H9 (cell line): ENCODE measurements at regions not wholly inside any gene's neighbourhood (a gene's known extent, or its start where the extent isn't known, plus 50 kb on each side); places are given as distances from the start of the nearest gene placed in this dataset.

ENCODE experiments used
- DNase-seq: peaks from one replicate; pipeline ENCODE4 v3.0.0-alpha.2; 2017
- H2AFZ ChIP-seq: one replicate; pipeline ENCODE4 v1.6.1; 2013; ENCODE audit warnings: mild to moderate bottlenecking, low read length, control low read depth, moderate library complexity
- H2AK5ac ChIP-seq: 2 replicates; pipeline ENCODE4 v1.6.1; 2013; ENCODE audit warnings: low read length, control low read depth, mixed read lengths; ENCODE audit not compliant: insufficient read length
- H2BK120ac ChIP-seq: one replicate; pipeline ENCODE4 v1.6.1; 2013; ENCODE audit warnings: low read depth, mild to moderate bottlenecking, low read length, control low read depth, inconsistent platforms; ENCODE audit not compliant: poor library complexity, severe bottlenecking
- H2BK12ac ChIP-seq: 2 replicates; pipeline ENCODE4 v1.6.1; 2013; ENCODE audit warnings: low read length, control low read depth, mixed read lengths, low read depth; ENCODE audit not compliant: insufficient read length
- H2BK15ac ChIP-seq: 2 replicates; pipeline ENCODE4 v1.6.1; 2013; ENCODE audit warnings: low read depth, low read length, control low read depth
- H2BK20ac ChIP-seq: one replicate; pipeline ENCODE4 v1.6.1; 2013; ENCODE audit warnings: low read depth, mild to moderate bottlenecking, low read length, control low read depth, inconsistent platforms; ENCODE audit not compliant: poor library complexity, severe bottlenecking
- H2BK5ac ChIP-seq: 2 replicates; pipeline ENCODE4 v1.6.1; 2013; ENCODE audit warnings: low read length, control low read depth, mixed read lengths; ENCODE audit not compliant: insufficient read length
- H3K14ac ChIP-seq: 2 replicates; pipeline ENCODE4 v1.6.1; 2013; ENCODE audit warnings: low read length, control low read depth; ENCODE audit not compliant: insufficient read depth
- H3K18ac ChIP-seq: 2 replicates; pipeline ENCODE4 v1.6.1; 2013; ENCODE audit warnings: low read depth, mild to moderate bottlenecking, mixed read lengths, low read length, control low read depth; ENCODE audit not compliant: insufficient read length
- H3K23ac ChIP-seq: 2 replicates; pipeline ENCODE4 v1.6.1; 2013; ENCODE audit warnings: low read length, control low read depth, mixed read lengths, low read depth; ENCODE audit not compliant: insufficient read length
- H3K23me2 ChIP-seq: 2 replicates; pipeline ENCODE4 v1.6.1; 2013; ENCODE audit warnings: low read depth, mild to moderate bottlenecking, mixed read lengths, low read length, control low read depth; ENCODE audit not compliant: insufficient read length, poor library complexity, severe bottlenecking
- H3K27ac ChIP-seq: 2 replicates; pipeline ENCODE4 v1.5.1; 2013; ENCODE audit warnings: low read length, control low read depth, mixed read lengths, low read depth; ENCODE audit not compliant: insufficient read length
- H3K27me3 ChIP-seq: 2 replicates; pipeline ENCODE4 v1.6.1; 2013; ENCODE audit warnings: low read length, control low read depth, inconsistent platforms; ENCODE audit not compliant: insufficient read depth
- H3K4ac ChIP-seq: 2 replicates; pipeline ENCODE4 v1.6.1; 2013; ENCODE audit warnings: low read depth, mild to moderate bottlenecking, control low read depth, inconsistent platforms, low read length, moderate library complexity
- H3K4me1 ChIP-seq: 2 replicates; pipeline ENCODE4 v1.6.1; 2013; ENCODE audit warnings: low read length, control low read depth, inconsistent platforms; ENCODE audit not compliant: insufficient read depth
- H3K4me2 ChIP-seq: 2 replicates; pipeline ENCODE4 v1.6.1; 2013; ENCODE audit warnings: low read length, control low read depth, mixed read lengths; ENCODE audit not compliant: insufficient read length, insufficient read depth
- H3K56ac ChIP-seq: 2 replicates; pipeline ENCODE4 v1.6.1; 2013; ENCODE audit warnings: low read depth, mild to moderate bottlenecking, mixed read lengths, low read length, control low read depth; ENCODE audit not compliant: insufficient read length
- H3K79me1 ChIP-seq: 2 replicates; pipeline ENCODE4 v1.6.1; 2013; ENCODE audit warnings: low read depth, mild to moderate bottlenecking, moderate library complexity, low read length, control low read depth, inconsistent platforms; ENCODE audit not compliant: insufficient read depth, poor library complexity, severe bottlenecking
- H3K79me2 ChIP-seq: 2 replicates; pipeline ENCODE4 v1.6.1; 2013; ENCODE audit warnings: low read length, control low read depth, inconsistent platforms; ENCODE audit not compliant: insufficient read depth
- H3K9ac ChIP-seq: 2 replicates; pipeline ENCODE4 v1.6.1; 2013; ENCODE audit warnings: low read length, control low read depth, mixed read lengths; ENCODE audit not compliant: insufficient read length; ENCODE audit errors: extremely low read depth
- H3K9me3 ChIP-seq: one replicate; pipeline ENCODE4 v1.6.1; 2013; ENCODE audit warnings: low read depth, low read length, inconsistent platforms; ENCODE audit not compliant: control insufficient read depth
- H3T11ph ChIP-seq: one replicate; pipeline ENCODE4 v1.6.1; 2013; ENCODE audit warnings: mild to moderate bottlenecking, low read length, control low read depth, inconsistent platforms
- H4K20me1 ChIP-seq: one replicate; pipeline ENCODE4 v1.6.1; 2013; ENCODE audit not compliant: control insufficient read depth, insufficient read length, insufficient read depth
- H4K5ac ChIP-seq: 2 replicates; pipeline ENCODE4 v1.6.1; 2013; ENCODE audit warnings: low read depth, mild to moderate bottlenecking, mixed read lengths, low read length, control low read depth; ENCODE audit not compliant: insufficient read length
- H4K8ac ChIP-seq: replicated peaks from 2 replicates; pipeline ENCODE4 v1.6.1; 2013; ENCODE audit warnings: low read length, control low read depth, mixed read lengths, low read depth; ENCODE audit not compliant: insufficient read length
- H4K91ac ChIP-seq: 2 replicates; pipeline ENCODE4 v1.6.1; 2013; ENCODE audit warnings: low read depth, mild to moderate bottlenecking, moderate library complexity, mixed read lengths, low read length, control low read depth; ENCODE audit not compliant: insufficient read length
- H3K27ac Mint-ChIP-seq, 3 experiments: 2 replicates in 2 of 3; 3 replicates in 1 of 3; pipeline ENCODE4 v1.8.0; 2020 to 2021; ENCODE audit warnings: mixed read lengths in 3 of 3, mild to moderate bottlenecking in 1 of 3, moderate library complexity in 1 of 3
- H3K27me3 Mint-ChIP-seq: 2 replicates; pipeline ENCODE4 v1.8.0; 2021; ENCODE audit warnings: low read depth, mild to moderate bottlenecking, moderate library complexity, mixed read lengths
- H3K36me3 Mint-ChIP-seq, 3 experiments: 2 replicates in 2 of 3; 3 replicates in 1 of 3; pipeline ENCODE4 v1.8.0; 2020 to 2021; ENCODE audit warnings: low read depth in 3 of 3, mixed read lengths in 3 of 3; ENCODE audit not compliant: insufficient read depth in 1 of 3
- H3K4me1 Mint-ChIP-seq, 2 experiments: 2 replicates each; pipeline ENCODE4 v1.8.0; 2020; ENCODE audit warnings: mixed read lengths in 2 of 2
- H3K4me3 Mint-ChIP-seq, 2 experiments: 2 replicates in 1 of 2; 3 replicates in 1 of 2; pipeline ENCODE4 v1.8.0; 2020 to 2021; ENCODE audit warnings: mild to moderate bottlenecking in 2 of 2, mixed read lengths in 2 of 2, moderate library complexity in 1 of 2
- H3K9me3 Mint-ChIP-seq, 2 experiments: 2 replicates in 1 of 2; 3 replicates in 1 of 2; pipeline ENCODE4 v1.8.0; 2020; ENCODE audit warnings: mild to moderate bottlenecking in 2 of 2, mixed read lengths in 2 of 2, moderate library complexity in 1 of 2
- WGBS: extraction: QIAGEN DNeasy Blood & Tissue Kit; methylation state at CpG from one replicate; pipeline ENCODE4 v1.1.7; 2013; ENCODE audit warnings: missing lambda C conversion rate, low lambda C conversion rate, mixed read lengths; ENCODE audit not compliant: insufficient read length; ENCODE audit errors: extremely low coverage; 5-methylcytosine and 5-hydroxymethylcytosine counted together
- TF ChIP-seq, protein P1 (sequence below): fragments of 200-600 bp; sonication (generic); conservative IDR thresholded peaks from 3 replicates; pipeline ENCODE4 v1.8.0; 2021; ENCODE audit warnings: antibody characterized with exemption, mild to moderate bottlenecking

DNA sequence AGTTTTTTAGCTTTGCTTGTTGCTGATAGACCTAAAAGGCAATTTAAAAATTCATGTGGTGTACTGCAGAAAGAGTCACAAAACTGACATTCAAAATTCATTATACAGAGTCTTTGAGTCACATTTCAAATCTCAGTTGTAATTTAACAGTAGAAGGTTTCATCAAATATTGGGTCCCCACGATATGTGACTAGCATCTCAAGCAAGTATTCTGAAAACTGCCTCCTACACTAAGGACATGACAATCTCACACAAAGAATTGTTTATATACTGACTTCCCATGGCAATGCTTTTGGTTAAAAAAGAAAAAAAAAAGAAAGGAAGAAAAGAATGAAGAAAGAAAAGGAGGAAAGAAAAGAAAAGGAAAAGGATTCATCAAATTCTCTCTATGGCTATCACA lies 62.1 kb upstream of the CTSO start:
- no peak overlapping the region for H3K9ac ChIP-seq
- H3K56ac ChIP-seq = no peak overlapping the region
- no peak overlapping the region for H2AK5ac ChIP-seq
- no peak overlapping the region for H3K4ac ChIP-seq
- TF ChIP-seq, protein P1, sequence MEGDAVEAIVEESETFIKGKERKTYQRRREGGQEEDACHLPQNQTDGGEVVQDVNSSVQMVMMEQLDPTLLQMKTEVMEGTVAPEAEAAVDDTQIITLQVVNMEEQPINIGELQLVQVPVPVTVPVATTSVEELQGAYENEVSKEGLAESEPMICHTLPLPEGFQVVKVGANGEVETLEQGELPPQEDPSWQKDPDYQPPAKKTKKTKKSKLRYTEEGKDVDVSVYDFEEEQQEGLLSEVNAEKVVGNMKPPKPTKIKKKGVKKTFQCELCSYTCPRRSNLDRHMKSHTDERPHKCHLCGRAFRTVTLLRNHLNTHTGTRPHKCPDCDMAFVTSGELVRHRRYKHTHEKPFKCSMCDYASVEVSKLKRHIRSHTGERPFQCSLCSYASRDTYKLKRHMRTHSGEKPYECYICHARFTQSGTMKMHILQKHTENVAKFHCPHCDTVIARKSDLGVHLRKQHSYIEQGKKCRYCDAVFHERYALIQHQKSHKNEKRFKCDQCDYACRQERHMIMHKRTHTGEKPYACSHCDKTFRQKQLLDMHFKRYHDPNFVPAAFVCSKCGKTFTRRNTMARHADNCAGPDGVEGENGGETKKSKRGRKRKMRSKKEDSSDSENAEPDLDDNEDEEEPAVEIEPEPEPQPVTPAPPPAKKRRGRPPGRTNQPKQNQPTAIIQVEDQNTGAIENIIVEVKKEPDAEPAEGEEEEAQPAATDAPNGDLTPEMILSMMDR = no peak
- H3K27ac ChIP-seq = no peak overlapping the region
- H2BK12ac ChIP-seq = no peak overlapping the region
- no CpG with 5 or more reads among the region's 1 CpG for WGBS
- H3K14ac ChIP-seq = no peak overlapping the region
- no peak overlapping the region for H2BK5ac ChIP-seq
- no peaks in the 10 kb centered on the region for H4K20me1 ChIP-seq
- no peak overlapping the region for H2AFZ ChIP-seq
- H2BK20ac ChIP-seq = no peak overlapping the region
- Mint-ChIP-seq H3K27ac (no peak overlapping the region; a peak in 1 of 7 replicates), H3K4me1 (peaks cover 31 to 37% of the 10 kb centered on the region in 2 experiments), H3K4me3 (no peak overlapping the region), H3K36me3 (peaks cover 0 to under 1% (median 0%) of the 10 kb centered on the region in 3 experiments; a peak in 3 of 7 replicates), H3K9me3 (no peaks in the 10 kb centered on the region), H3K27me3 (no peaks in the 10 kb centered on the region)
- H3T11ph ChIP-seq = no peak overlapping the region
- no peaks in the 10 kb centered on the region for H3K79me2 ChIP-seq
- H4K91ac ChIP-seq = no peak overlapping the region
- no peaks in the 10 kb centered on the region for H3K23me2 ChIP-seq
- no peak overlapping the region for H2BK120ac ChIP-seq
- no peak for DNase-seq
- H3K23ac ChIP-seq = no peak overlapping the region
- no peak overlapping the region for H3K18ac ChIP-seq
- H3K27me3 ChIP-seq = no peaks in the 10 kb centered on the region
- H4K8ac ChIP-seq = no peak overlapping the region
- no peaks in the 10 kb centered on the region for H3K79me1 ChIP-seq
- no peak overlapping the region for H3K4me2 ChIP-seq
- H4K5ac ChIP-seq = no peak overlapping the region
- H3K9me3 ChIP-seq = no peaks in the 10 kb centered on the region
- no peak overlapping the region for H2BK15ac ChIP-seq
- peaks cover 6% of the 10 kb centered on the region; the same call in 1 of the 2 replicates for H3K4me1 ChIP-seq
